Stimulated activated CD4-positive, alpha-beta T cell treated with anti-CD3 and anti-CD28 coated beads, TNF-alpha, amount 100 ng/mL, for 1 hour (primary cell): ENCODE measurements at regions not wholly inside any gene's neighbourhood (a gene's known extent, or its start where the extent isn't known, plus 50 kb on each side); places are given as distances from the start of the nearest gene placed in this dataset.
"Not testable (repeated sequence)": the region's sequence is repeated elsewhere in the genome, so short reads cannot be mapped to it uniquely, and the experiment has no call there.

Source experiments
- DNase-seq, 3 donors: peaks; one replicate each; pipeline ENCODE4 v3.0.0-alpha.2; 2020; ENCODE audit warnings: low read depth in 3 of 3, low spot score in 1 of 3

DNA sequence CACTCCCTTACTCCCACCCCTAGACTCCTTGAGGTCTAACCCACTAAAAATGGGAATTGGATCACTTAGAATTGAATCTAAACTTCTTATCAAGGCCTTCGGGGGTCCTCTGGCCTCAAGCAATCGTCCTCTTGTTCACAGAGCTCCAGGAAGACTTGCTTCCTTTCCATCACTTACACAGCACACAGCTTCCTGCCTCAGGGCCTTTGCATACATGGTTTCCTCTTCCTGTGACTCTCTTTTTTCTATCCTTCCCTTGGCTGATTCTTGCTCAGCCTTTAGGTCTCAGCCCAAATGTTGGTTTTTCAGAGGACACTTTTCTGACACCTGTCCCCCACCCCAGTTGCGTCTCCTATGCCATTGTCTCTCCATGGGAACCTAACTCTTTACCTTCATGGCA, 50.0 kb upstream of the ALDH1B1 start:
- no peak for DNase-seq

DNA sequence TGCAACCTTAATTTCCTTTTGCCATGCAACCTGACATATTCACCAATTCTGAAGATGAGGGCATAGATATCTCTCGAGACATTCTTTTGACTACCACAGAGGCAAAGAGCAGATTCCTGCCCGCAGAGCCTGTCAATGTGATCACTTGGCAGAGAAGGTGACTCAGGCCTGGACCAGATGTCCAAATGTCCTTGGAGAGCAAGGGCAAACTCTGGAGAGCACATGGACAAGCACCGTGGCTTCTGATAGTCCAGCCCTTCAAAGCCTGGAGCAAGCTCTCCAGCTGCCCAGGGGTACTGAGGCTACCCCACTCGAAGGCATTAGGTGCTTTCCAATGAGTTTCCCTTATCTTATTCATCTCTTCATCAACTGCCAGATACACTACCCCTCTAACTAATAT, 50.4 kb upstream of the ALDH1B1 start:
- no peak for DNase-seq

DNA sequence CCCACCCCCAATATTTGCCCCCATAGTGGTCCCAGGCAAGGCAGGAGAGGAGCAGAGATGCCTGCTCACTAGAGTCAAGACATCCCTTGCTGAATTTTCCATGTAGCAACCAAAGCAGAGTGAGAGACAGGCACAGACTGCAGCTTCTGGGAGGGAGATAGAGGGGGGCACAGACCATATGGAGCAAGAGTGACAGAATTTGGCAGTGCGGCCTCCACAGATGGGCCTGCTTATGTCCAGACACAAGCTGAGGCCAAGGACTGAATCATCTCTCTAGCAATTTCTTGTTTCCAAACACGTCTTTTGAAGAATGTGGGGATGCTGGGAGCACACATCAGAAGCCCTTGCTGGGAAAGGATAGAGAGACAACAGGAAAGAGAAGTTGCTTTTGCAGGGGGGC, 53.0 kb upstream of the ALDH1B1 start:
- no peak for DNase-seq

DNA sequence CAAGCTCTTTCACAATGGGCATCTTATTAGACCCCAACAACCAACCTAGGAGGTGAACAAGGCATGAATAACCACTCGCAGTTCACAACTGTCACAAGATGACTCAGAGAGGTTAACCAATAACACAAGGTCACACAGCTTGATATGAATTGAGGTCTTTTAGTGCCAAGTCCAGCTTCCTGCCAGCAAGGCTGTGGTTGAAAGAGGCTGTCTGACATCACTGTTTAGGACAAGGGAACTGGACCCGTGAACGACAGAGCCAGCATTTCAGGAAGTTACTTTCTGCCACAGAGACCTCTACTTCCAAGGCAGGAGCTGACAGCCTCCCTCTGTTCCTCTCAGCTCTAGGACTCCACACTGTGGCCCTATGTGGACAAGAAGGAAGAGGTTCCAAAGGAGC, 53.4 kb upstream of the ALDH1B1 start:
- DNase-seq, result no peak

DNA sequence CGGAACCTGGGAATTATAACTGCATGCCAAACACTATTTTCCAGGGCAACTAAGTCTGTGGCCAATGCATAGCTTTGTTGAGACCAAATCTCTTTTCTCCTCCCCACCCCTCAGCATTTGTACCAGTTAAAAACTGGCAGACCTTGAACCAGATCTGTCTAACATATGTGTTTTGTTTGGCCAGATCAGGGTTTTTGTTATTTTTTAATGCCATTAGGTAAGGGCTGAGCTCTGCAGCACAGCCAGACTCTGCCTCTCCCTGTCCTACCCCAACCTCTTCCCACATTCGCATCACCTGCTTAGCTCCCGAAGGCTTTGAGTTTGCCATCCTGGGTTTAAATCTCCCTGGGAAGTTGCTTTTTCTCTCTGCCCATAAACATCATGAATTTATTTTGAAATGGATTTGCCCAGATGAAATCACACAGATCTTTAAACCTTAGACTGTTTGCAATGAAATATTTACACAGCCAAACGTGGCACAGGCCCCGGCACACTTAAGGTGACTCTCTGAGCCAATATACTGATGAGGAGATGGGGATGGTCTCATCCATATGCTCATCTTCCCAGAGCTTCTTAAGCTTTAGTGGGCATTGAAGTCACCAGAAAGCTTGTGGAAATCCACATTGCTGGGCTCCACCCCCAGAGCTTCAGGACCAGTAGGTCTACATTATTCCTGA, 54.0 kb upstream of the ALDH1B1 start:
- DNase-seq, result no peak

DNA sequence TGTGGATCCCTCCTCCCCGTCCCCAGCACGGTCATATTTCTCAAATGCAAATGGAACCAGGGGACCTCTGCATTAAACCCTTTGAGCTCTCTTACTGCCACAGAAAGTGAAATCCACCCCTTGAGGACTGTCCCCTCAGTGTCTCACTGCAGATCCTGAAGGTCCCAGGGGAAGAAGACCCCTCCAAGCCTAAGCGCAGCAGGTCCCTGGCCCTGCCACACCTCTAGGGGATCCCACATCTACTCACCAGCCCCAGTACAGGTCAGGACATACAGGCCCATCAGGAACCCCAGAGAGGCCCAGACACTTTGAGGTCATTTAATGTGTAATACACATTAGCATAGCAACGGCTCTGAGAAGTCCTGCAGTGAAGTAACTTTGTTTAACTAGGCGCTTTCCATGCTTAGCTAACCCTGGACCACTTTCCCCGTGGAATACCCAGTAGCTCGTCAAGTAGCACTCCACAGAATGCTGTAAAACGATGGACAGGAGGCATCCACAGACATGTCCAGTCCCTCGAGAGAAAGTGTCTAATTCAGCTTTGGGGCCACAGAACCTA, 54.7 kb upstream of the ALDH1B1 start:
- no peak for DNase-seq

DNA sequence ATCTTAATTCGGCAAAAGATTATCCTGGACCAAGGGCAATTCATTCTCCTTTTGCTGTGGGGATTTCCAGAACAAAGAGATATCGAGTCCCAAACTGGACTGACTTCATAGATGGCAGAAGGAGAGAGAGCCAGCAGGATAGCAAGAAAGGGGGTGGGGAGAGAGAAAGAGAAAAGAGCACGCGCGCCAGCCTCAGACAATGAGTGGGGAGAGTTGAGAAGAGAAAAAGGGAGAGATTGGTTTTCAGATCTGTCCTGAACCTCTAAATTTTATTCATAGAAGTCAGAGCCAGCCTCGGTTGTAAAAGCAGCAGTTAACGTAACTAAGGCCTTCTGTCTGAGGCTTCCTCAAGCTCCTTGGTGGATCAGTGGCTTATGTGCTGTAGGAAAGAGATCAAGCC, 55.3 kb upstream of the ALDH1B1 start:
- no peak for DNase-seq

DNA sequence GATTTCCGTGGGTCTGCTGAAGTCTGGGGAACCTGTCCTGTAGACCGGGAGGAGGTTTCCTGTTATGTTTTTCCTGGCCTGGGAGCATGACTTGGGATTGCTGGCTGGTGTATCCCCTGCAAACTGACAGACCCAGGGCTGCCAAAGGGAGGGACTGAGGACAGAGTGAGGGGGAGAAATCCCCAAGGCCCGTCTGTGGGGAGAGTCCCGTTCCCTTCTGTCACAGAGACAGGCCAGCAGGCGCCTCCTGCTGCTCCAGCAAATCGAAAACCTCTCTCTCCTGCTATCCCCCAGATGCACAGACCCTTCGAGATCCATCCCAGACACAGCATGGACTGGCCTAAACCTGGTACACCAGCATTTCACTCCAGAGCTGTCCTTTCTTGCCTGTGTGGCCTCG, 56.2 kb upstream of the ALDH1B1 start:
- no peak for DNase-seq

DNA sequence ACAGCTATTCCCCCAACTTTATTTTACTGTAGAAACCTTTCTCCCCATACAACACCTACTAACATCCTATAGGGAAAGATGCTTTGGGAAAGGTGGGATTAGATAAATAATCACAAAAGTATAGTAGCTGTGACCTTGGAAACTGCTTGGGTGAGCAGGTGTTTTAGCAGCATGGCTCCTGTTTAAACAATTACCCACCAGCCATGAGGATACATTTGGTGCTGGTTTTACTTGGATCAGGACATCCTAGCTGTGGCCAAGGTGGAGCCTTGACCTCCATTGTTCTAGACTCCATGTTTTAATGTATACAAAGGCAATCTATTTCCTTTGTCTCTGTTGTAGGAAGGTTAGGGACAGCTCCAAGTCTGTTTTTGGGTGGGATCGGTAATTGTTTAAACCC, 56.8 kb upstream of the ALDH1B1 start:
- no peak for DNase-seq

DNA sequence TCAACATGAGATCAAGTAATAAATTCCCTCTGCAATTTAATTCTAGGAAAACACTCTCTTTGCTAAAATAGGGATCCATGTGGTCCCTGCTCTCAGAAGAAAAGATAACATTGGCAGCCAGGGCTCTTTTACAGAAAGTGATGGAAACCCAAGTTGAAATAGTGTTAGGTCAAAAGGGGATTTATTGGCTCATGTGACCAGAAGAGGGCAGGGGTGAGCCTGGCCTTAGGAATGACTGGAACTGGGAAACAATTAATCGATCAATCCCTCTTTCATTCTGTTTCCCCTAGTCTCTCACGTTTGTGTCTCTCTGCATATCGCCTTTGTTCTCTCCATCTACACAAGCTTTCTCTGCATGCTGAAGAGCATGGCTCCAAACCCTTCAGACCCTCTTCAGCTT, 58.3 kb upstream of the ALDH1B1 start:
- no peak for DNase-seq

DNA sequence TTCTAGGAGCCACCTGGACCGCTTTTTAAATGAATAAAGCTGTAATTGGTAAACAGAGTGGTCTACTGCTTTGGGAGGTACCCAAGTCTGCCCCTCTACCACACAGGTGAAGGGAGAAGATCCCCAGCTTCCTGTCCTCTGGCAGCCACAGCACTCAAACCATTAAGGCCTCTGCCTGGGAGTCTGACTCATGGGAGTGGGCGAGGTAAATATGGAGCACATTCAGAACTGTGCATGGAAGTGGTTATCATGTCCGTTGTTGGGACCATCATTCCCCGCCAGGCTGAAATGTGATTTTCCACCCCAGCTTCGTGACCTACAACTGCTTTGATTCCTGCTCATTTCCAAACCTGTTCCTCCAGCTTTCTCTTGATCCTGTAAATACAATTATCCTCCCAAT, 59.5 kb upstream of the ALDH1B1 start:
- no peak for DNase-seq

DNA sequence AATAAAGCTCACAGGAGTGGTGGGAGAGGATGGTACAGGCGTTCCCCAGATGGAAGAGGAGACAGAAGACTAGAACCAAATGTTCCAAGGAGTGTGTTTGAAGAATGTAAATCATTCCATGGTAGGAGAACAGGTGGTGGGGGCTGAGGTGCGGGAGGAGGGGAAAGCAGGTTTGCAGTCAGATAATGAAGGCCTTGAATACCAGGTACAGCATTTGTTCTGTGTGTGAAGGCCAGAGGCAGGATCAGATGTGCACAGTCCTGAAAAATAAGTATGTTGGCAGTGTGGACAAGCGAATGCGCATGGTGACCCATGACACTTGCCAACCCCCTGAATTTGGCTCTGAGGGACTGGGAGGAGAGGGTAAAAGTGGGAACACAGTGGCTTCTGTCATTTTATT, 59.9 kb upstream of the ALDH1B1 start:
- DNase-seq, result no peak

DNA sequence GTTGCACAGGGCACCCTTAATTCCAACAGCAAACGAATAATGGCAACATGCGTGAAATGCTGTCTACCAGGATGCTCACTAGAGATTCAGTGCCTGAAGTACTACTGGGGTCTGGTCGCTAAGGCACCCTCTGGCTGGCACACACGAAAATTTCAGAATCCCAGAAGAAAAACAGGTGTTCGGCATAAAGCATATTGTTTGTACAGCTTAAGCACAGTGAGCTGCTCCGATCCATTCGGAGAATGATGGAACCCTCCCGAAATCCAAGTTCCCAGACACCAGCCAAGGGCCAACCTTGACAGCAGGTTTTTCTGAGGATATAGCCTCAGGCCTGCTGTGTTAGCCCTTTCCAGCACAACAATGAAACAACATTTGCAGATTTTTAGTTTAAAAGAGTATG, 61.4 kb upstream of the ALDH1B1 start:
- DNase-seq, result no peak

DNA sequence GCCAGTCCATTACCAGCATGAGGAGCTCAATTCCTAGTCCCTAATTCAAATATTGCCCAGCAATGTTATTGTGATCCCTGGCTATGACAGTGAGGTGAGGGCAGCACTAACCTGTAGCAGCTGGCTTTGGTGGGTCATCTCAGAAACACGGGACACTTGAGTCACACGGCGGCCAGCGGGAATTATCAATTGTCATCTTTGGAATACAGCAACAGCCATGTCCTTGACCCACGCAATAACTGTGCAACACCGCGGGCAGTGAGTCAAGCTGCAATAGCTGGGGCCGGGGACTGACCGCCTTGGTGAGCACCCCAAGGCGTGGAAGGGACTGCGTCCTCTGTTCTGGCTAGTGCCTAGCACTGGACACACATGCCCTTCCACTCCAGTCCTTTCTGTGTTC, 62.5 kb upstream of the ALDH1B1 start:
- no peak for DNase-seq

DNA sequence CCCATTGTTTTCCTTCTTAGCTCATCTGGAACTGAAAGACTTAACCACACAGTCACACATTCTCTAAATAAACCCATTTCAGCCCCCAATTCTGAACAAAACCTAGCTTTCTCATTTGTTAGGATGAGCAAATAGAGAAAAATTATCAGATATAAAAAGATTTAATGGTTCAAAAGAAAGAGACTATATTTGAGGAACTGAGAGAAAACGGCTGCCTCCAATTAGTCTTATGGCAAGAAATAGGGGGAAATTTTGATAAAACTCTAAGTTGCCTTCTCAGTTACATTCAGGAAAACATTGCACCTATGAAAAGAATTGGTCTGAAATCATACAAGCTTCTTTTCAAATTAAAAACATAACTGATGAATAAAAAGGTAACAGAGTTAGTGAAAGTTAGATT, 63.7 kb upstream of the ALDH1B1 start:
- no peak for DNase-seq

DNA sequence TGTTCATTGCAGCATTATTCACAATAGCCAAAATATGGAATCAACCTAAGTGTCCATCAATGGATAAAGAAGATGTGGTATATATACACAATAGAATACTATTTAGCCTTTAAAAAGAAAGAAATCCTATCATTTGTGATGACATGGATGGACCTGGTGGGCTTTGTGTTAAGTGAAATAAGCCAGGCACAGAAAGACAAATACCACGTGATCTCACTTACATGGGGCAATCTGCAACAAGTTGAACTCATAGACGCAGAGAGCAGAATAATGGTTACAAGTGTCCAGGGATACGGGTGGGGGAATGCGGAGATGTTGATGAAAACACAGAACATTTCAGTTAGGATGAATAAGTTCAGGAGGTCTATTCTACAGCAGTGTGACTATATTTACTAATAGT, 66.4 kb upstream of the ALDH1B1 start:
- no peak for DNase-seq

DNA sequence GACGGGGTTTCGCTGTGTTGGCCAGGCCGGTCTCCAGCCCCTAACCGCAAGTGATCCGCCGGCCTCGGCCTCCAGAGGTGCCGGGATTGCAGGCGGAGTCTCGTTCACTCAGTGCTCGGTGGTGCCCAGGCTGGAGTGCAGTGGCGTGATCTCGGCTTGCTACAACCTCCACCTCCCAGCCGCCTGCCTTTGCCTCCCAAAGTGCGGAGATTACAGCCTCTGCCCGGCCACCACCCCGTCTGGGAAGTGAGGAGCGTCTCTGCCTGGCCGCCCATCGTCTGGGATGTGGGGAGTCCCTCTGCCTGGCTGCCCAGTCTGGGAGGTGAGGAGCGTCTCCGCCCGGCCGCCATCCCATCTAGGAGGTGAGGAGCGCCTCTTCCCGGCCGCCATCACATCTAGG, 68.3 kb upstream of the ALDH1B1 start:
- DNase-seq, result not testable (repeated sequence)

DNA sequence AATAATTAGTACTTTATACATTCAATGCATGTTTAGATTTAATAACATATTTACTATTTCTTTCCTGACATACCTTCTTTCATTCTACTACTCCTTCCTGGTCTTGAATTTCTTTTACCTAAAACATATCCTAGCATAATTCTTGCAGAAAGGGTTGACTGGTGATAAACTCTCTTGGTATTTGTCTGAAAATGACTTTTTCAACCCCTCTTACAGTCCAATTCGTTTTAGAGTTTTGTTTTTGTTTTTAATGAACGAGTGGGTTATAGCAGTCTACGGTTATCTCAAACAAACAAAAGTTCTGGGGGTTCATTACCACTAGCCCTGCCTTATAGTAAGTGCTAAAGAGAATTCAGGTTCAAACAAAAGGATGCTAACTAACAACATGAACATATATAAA, 69.6 kb upstream of the ALDH1B1 start:
- DNase-seq, result no peak

DNA sequence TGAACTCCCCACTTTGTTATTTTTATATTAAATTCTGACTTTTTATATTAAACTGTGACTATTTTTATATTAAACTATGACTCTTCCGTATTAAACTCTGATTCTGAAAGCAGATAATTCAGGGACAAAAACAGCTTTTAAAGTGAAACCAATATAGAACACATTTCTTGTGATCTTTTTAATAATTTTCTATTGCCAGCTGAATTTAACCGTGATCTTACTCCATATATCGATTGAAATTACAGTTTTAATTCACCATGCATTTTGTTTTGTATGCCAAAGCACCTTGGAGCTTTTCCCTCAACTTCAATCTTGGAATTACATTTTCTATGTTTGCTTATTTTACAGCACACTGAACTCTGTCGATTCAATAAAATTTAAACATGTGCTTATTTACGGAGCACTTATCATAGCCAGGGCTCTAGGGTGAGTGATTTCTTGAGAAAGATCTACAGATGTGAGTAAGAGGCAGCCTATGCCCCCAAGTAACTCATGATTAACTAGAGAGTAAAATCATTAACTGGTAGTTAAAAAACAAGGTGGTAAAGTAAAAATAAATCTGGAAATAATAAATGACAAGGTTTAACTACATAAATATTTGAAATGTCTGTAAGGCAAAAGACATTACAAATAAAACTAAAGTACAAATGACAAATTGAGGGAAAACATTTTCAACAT, 72.9 kb upstream of the ALDH1B1 start:
- DNase-seq, result no peak

DNA sequence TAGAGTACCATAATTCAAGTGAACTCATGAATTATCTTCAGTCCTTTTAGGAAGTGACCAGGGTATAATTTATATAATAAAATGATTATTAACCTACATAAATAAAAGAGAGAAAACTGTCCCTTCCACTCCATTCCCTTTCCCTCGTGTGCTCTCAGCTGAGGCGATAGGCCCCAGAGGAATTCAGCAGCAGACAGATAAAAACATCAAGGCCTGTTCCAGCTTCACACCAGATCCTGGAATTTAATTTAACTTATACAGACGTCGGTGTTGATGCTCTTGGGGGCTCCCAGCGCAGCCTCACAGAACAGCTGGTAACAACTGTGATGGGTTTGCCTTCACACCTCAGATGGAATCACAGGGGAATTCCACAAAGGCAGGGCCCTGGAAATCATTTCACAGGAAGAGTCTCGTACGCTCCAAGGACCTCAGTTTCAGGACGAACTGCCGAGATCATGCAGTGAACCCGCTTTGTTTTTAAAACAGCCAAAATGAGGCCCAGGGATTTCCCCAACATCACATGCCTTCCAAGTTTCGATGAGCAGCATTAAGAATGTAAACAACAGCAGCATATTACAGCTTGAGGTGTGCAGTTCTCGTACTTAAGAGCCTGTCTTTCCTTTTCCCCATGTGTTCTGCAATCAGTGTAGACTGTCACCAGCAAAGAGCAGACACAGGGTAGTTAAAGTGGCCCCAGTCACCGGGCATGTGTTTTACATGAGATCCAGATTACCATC, 73.6 kb upstream of the ALDH1B1 start:
- DNase-seq, result no peak

DNA sequence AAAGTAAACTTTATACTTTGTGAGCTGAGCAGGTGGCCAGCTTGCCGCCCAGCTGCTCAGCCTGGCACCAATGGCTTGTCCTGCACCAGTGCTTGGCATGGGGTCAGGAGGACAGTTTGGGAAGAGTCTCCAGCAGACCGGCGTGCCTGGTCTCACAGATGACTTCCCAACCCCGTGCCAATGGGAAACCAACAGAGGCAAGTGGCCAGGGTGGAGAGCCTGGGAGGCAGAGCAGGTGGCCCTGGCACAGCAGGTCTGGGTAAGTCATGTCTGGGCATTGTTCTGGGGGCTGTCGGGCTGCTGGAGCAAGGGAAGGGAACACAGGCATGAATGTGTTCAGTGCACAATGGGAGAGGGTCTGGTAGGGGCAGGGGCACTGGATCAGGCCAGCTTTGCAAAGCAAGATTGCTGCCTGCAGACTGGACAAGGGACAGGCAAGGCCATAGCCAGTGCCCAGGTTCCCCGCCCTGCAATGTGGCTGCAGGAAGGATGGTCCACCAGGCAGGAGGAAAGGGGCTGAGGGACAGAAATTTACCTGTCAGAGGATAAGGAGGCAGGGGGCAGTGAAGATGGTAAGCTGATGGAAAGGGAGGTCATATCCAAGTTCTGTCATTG, 76.2 kb upstream of the ALDH1B1 start:
- DNase-seq, result no peak

DNA sequence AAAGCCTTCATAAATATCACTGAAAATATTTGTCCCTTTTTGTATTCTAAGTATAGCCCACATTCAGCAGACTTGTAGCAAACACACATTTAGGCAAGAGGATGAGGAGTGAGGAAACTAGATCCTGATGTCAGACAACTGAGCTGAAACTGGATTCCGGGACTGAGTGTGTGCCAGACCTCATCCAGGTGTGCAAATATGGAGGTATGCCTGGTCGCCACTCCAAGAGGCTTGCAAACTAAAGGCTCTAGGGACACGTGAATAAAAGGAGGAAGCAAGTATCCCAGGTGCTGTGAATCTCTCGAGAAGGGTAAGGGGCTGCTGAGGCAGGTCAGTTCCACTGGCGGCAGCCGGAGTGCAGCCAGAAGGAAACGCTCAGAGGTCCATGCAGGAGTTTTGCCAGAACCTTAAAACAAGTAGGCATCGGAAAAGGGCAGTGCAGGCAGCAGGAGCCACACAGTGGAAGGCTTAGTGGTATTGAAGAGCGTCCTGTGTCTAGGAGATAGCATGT, 77.4 kb upstream of the ALDH1B1 start:
- no peak for DNase-seq
